NCI-H345 (cell line): ENCODE measurements at regions not wholly inside any gene's neighbourhood (a gene's known extent, or its start where the extent isn't known, plus 50 kb on each side); places are given as distances from the start of the nearest gene placed in this dataset.
"Not testable (repeated sequence)": the region's sequence is repeated elsewhere in the genome, so short reads cannot be mapped to it uniquely, and the experiment has no call there.

ENCODE experiments used
- DNase-seq: peaks from one replicate; lab custom pipeline; 2025; lab: John Stamatoyannopoulos, UW

GRCh38 chr11:95434009-95434408 is 203.0 kb upstream of the SESN3 start:
- DNase-seq = no peak

- no peak for DNase-seq
These were observed 201.9 kb upstream of the SESN3 start for GRCh38 chr11:95432714-95433503.

GRCh38 chr11:95429376-95429907 is 198.4 kb upstream of the SESN3 start:
- no peak for DNase-seq

GRCh38 chr11:95426823-95427462 is 195.9 kb upstream of the SESN3 start:
- DNase-seq = no peak

GRCh38 chr11:95419915-95420314 is 188.9 kb upstream of the SESN3 start:
- no peak for DNase-seq

- DNase-seq = no peak
These were observed 187.9 kb upstream of the SESN3 start for GRCh38 chr11:95418916-95419315.

- DNase-seq = no peak
These were observed 186.8 kb upstream of the SESN3 start for GRCh38 chr11:95417832-95418231.

GRCh38 chr11:95415837-95416304 is 184.9 kb upstream of the SESN3 start:
- no peak for DNase-seq

GRCh38 chr11:95414217-95414616 is 183.2 kb upstream of the SESN3 start:
- no peak for DNase-seq

- no peak for DNase-seq
These were observed 182.8 kb upstream of the SESN3 start for GRCh38 chr11:95413761-95414160.

- DNase-seq = no peak
These were observed 182.0 kb upstream of the SESN3 start for GRCh38 chr11:95413021-95413420.

- DNase-seq = no peak
These were observed 181.1 kb upstream of the SESN3 start for GRCh38 chr11:95412074-95412473.

GRCh38 chr11:95410707-95411106 is 179.7 kb upstream of the SESN3 start:
- not testable (repeated sequence) for DNase-seq

- no peak for DNase-seq
These were observed 175.3 kb upstream of the SESN3 start for GRCh38 chr11:95406271-95406670.

GRCh38 chr11:95404370-95404769 is 173.4 kb upstream of the SESN3 start:
- DNase-seq = no peak

- peak; percentile 37 for DNase-seq
These were observed 167.6 kb upstream of the SESN3 start for GRCh38 chr11:95398437-95399112.

GRCh38 chr11:95392644-95393043 is 161.6 kb upstream of the SESN3 start:
- DNase-seq = no peak

GRCh38 chr11:95389427-95389826 is 158.4 kb upstream of the SESN3 start:
- DNase-seq = no peak

GRCh38 chr11:95388086-95388485 is 157.1 kb upstream of the SESN3 start:
- DNase-seq = no peak

GRCh38 chr11:95387325-95387724 is 156.3 kb upstream of the SESN3 start:
- DNase-seq = no peak

GRCh38 chr11:95385577-95385976 is 154.6 kb upstream of the SESN3 start:
- DNase-seq = no peak

GRCh38 chr11:95379479-95379878 is 148.5 kb upstream of the SESN3 start:
- no peak for DNase-seq

GRCh38 chr11:95378789-95379188 is 147.8 kb upstream of the SESN3 start:
- no peak for DNase-seq
